GM13976 (cell line): ENCODE measurements at regions not wholly inside any gene's neighbourhood (a gene's known extent, or its start where the extent isn't known, plus 50 kb on each side); places are given as distances from the start of the nearest gene placed in this dataset.

Experiments used
- DNase-seq: peaks from one replicate; pipeline ENCODE4 v3.0.0; 2012; ENCODE audit warnings: low spot score
- CTCF ChIP-seq: IDR thresholded peaks from 2 replicates; pipeline ENCODE4 v1.5.1; 2012; ENCODE audit warnings: borderline replicate concordance, mild to moderate bottlenecking; ENCODE audit not compliant: insufficient read depth; ENCODE audit errors: extremely low read depth, missing control alignments, control extremely low read depth
- in situ Hi-C: fragments of 300-500 bp; cut with MboI; formaldehyde crosslinking; loops from one replicate; pipeline ENCODE4 v1.12.0; 2022; ENCODE audit warnings: low sequenced_read_pairs, mixed read lengths, inconsistent platforms; ENCODE audit not compliant: unreplicated experiment

DNA sequence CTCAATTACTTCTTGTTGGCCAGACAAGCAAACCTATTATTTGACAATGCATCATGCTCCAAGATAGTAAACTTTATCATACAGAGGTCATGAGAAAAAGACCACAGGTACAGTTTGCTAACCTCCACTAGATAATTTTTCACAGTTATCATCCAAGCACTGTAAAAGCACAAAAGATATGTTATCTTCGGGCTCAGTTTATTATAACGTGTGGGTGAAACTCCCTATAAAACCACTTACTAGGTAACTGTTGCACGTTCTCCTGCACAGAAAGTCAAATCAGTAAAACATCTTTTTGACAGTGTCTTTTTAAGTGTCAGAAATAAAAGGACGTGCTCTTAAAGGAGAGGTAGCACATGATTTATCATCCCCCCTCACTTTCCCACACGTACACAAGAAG lies 94.7 kb upstream of the BCL11A start:
- TF ChIP-seq CTCF, result no peak
- DNase-seq, result no peak
- in situ Hi-C loops, result no loop called here

- DNase-seq, result no peak
- in situ Hi-C loops, result no loop called here
- TF ChIP-seq CTCF, result no peak
Observed at GRCh38 chr2:60649721-60650120, 96.3 kb upstream of the BCL11A start.

DNA sequence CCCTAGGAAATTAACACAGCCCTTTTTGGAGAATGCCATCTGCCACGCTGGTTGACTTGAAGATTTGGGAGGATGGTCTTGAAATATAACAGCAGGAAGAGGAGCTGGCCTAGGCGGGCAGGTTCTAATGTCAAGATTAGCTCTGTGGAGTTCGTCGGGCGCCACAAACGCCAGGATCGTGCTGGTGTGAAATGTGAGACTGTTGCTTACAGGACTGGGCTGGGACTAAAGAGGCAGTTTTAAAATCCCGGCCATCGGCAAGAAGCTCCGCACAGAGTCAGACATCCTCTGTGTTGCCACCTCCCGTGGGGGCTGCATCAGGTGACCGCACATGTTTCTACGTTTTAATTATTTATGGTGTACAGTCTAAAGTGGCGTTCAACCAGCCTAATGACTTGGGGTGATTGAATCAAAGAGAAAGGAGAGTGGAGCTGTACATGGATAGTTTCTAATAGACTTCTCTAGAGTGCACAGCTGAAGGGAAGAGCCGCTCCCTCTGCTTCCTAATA lies 99.4 kb upstream of the BCL11A start:
- in situ Hi-C loops, result no loop called here
- no peak for DNase-seq

GRCh38 chr2:60657673-60658072 lies 98.4 kb upstream of the PAPOLG start:
- in situ Hi-C loops, result no loop called here
- no peak for TF ChIP-seq CTCF
- DNase-seq, result no peak

More for the DNA sequence above, 99.4 kb upstream of the BCL11A start:
- no peak for TF ChIP-seq CTCF

GRCh38 chr2:60659026-60659425 lies 97.0 kb upstream of the PAPOLG start:
- TF ChIP-seq CTCF, result no peak
- in situ Hi-C loops, result no loop called here
- DNase-seq, result no peak

DNA sequence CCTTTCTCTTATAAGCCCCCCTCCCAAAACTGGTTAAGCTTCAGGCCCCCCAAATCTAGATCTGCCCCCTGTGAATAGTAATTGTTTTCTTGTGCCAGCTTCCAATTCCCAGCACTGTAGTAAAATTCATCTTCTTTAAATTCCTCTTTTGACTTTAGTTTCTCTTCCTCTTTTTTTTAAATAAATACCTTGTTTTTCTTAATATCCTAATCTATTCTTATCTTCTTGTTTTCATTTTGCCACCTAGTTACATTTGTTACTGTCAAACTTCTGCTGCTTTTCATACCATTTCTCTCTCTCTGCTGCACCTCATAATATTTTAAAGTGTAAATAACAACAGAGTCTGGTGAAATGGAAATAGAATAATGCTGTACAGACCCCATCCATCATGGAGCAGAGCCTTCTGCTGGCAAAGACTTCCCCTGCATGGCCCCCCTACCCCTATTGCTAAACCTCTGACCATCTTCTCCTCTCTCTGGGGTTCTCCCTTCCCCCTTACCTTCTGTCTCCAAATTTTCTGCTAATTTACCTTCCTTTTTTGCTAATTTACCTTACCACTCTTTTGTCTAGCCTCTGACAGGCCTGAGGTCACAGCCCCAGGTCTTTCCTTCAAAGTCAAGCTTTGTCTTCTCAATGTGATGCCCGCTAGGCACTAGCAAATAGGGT lies 94.9 kb upstream of the PAPOLG start:
- in situ Hi-C loops, result no loop called here
- TF ChIP-seq CTCF, result no peak
- no peak for DNase-seq
